Left cardiac atrium (tissue), 4 donors: ENCODE measurements at regions not wholly inside any gene's neighbourhood (a gene's known extent, or its start where the extent isn't known, plus 50 kb on each side); places are given as distances from the start of the nearest gene placed in this dataset.
A peak's percentile ranks its signal among the peaks of the same experiment; 100 is the strongest.

ENCODE experiments used
- ATAC-seq, 2 donors: fragments of 200-7000 bp; cut with Tn5 transposase; one replicate each; pipeline ENCODE4 v1.9.1; 2020; ENCODE audit warnings: mild to moderate bottlenecking in 2 of 2, moderate library complexity in 2 of 2
- DNase-seq: peaks from one replicate; pipeline ENCODE4 v3.0.0-alpha.2; 2020
- intact Hi-C, 2 donors: fragments of 100-400 bp; cut with DNase I; formaldehyde crosslinking; loops; one replicate each; pipeline versions ENCODE4 v1.14.1 to v1.15.1; 2022 to 2023
- donor health status: DM: no; HTN: yes; CAD: no.
- donor health status: DM: no; HTN: yes; CAD: no; lungs with severe emphysema.
- donor health status: DM: yes; HTN: yes; CAD: no.
- donor health status: Dilated cardiomyopathy.

- DNase-seq (no peak), ATAC-seq (no peak)
- intact Hi-C loops = no loop called here
Measured at GRCh38 chr1:219488275-219488674, 124.6 kb downstream of the ZC3H11B start.

- intact Hi-C loops = no loop called here
Measured at GRCh38 chr1:219483530-219483929, 129.4 kb downstream of the ZC3H11B start.

GRCh38 chr1:219480011-219480410 is 132.9 kb downstream of the ZC3H11B start:
- ATAC-seq (no peak), DNase-seq (no peak)
- intact Hi-C loops = no loop called here

More at GRCh38 chr1:219483530-219483929, 129.4 kb downstream of the ZC3H11B start:
- ATAC-seq (no peak), DNase-seq (no peak)

DNA sequence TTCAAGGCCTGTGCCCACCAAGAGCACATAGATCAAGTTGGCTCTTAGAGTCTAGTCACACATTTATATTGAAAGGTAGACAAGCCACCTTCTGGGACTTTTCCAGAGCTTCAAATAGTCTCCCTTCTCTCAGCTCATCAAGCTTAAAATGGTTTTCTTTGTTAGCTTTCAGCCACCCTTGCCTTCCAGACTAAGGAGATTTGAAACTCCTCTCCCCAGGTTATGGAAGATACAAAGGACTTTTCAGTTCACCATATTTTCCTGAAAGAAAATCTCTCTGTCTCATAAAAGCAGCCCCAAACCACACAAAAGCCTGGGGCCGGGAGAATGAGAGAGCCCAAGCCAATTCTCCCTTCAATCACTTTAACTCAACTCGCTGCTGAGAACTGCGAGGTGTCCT is 134.1 kb downstream of the ZC3H11B start:
- DNase-seq = no peak
- no peak for ATAC-seq
- intact Hi-C loops = no loop called here

DNA sequence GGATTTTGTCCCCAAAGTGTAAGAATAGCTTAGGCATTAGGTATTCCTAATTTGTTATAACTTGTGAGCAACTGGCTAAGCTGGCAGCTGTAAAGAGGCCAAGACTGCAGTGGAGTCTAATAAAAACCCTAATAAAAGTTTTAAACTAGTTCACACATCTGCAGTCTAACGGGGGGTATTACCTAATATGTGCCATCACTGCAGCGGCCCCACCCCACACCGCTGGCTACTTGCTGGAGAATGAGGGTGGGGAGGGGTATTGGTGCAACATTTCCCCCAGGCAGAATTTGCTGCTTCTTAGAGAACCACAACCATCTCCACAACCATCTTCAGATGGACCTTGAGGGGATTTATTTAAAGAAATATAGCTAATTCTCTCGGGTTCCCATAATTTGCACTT is 135.0 kb downstream of the ZC3H11B start:
- no peak for ATAC-seq
- no peak for DNase-seq
- intact Hi-C loops = no loop called here

DNA sequence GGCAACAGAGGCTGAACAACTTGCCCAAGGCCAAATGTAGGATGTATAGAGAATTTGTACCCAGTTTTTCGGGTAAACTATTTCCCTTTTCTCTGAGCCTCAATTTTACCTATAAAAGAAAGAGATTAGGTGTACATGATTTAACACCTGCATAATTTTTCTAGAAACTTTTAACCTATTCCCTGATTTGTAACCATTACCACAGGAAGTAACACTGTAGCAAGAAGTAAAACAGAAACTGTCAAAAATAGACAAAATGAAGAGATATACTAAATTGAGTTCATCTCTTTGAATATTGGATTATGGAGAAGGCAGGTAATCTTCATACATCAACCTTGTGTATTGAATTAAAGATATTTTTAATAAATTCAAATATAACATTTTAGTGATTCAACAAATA is 136.2 kb downstream of the ZC3H11B start:
- ATAC-seq (no peak), DNase-seq (no peak)
- intact Hi-C loops = no loop called here

GRCh38 chr1:219476116-219476515 is 136.8 kb downstream of the ZC3H11B start:
- DNase-seq (no peak), ATAC-seq (no peak)
- intact Hi-C loops = no loop called here

- ATAC-seq (no peak), DNase-seq (no peak)
- intact Hi-C loops = no loop called here
Measured at GRCh38 chr1:219472596-219472995, 140.3 kb downstream of the ZC3H11B start.

DNA sequence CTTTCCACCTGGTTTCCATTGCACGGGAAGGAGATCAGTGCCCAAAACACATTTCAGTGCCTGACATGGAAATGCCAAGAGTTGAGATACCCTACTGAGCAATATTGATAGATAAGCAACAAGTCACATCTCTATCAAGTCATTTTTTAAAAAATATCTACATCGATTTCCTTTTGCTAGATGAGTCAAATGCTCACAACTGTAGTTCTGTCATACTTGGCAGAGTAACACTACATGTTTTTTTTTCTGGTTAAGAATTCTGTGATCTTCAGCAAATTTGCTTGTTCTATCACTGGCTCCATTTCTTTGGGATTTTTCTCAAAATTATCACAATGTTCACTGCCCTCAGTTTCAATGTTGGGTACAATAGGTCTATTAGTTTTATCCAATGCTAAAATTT is 145.4 kb downstream of the ZC3H11B start:
- intact Hi-C loops = no loop called here
- DNase-seq (no peak), ATAC-seq (no peak)

DNA sequence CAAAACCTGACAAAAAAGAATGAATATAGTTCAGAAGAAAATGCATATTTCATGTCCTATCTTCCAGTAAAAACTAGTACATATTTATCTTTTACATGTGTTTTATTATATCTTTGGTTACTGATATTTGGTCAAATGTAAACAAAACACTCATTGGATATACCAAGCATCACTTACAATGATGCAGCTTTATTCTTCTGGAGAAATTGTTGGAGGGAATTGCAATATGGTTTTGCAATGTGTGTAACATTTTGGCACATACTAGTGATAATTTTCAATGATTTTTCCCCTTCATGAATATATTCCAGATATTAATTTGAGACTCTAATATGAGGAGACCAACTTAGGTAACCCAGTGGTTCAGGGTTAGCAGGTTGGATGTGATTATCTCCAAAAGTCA is 146.1 kb downstream of the ZC3H11B start:
- ATAC-seq (no peak), DNase-seq (no peak)
- intact Hi-C loops = no loop called here

DNA sequence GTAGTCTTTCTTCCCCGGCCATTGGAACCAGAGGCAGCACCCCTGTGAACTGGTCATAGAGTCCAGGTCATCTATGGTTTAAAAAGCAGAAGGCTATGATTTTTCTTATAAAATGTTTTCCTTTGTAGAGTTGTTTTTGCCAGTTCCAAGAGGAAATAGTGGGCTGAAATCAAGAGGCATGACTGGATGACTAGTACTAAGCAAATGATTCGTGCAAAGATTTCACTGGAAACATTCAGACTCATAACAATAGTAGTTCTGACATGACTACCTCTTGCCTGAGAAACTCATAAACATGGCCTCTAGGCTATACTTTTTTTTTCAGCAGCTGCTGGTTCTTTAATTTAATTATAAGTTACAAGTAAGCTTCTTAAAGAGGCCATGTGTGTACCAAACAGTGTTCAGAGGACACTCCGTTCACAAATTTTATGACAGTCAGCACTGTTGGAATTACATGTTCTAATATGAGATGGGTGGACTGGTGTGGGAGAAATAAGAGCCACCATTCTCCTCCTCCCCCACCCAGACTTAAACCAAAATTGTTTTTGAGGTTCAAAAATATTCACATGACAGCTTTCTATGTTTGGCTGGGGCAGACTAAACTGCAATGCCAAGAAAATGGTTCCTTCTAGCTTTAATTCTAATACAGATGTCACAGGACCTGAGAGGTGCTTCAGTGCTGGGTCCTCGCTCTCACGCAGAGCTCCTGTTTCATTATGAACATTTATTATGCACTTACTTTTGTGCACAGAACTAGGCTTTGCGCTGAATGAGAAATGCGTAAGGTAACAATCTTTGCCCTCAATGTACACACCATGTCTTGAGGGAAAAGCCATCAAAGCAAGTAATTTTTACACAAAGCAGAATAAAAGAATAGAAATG is 147.5 kb downstream of the ZC3H11B start:
- DNase-seq (no peak), ATAC-seq (no peak)
- intact Hi-C loops = no loop called here

- intact Hi-C loops = no loop called here
- ATAC-seq = peak; percentile 30 to 60
- DNase-seq = no peak
Measured at GRCh38 chr1:219463636-219464035, 149.3 kb downstream of the ZC3H11B start.

DNA sequence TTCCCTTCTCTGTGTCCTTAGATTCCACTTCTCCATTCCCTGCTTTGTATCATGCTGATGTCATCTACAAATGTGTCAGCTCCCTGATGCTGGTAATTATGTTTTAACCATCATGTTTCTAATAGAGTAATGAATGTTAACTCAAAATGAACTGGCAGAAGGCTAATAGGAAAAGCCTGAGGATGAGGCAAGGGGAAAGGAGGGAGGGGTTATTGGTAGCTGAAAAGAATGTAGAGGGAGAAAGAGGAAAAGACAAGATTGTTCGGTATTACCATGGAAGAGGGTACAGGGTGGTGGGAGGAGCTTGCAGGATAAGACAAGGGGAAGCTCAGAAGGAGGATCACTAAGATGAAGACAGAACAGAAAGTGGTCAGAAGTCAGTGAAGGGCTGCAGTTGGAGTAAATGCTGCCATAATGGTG is 150.9 kb downstream of the ZC3H11B start:
- intact Hi-C loops = no loop called here
- DNase-seq (no peak), ATAC-seq (peak in 1 of 2 donors; percentile 48)

DNA sequence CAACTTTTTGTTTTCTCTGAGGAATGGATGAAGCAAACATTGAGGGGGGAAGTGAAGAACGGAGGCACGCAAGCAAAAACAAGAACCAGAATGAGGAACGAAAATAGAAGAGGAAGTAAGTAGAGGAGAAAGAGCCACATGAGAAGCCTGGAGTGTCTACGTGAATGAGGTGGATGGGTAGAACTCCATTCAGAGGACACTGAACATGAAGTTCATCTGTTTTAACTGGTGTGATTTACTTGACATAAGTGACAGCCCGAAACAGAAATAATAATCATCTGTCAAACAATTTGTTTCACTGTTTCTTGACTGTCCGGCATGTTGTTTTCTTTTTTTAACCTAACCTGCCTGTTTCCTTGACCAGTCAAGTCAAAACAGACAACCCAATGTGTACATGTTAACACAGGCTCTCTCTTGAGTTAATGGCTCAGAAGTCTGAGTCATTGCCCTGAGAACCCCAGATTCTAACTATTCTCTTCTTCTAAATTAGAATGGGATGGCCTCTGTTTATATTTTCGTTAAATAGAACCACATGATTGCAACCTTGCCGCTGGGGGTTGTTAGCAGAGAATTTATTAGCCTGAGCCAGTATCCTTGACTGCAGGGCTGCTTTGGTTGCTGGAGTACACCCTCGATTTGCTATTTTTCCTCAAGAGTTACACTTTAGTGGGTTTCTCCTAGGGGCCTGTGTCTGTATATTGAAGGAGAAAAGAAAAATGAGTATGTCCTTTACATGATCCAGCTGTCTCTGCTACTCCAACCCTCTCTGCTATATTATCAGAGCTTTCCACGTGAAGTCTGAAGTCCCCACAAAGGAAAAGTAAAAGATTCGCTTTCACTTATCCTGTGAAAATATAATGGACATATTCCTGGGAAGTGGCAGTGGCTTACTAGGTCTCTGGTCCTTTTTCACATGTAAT is 151.7 kb downstream of the ZC3H11B start:
- ATAC-seq (peak; percentile 55 to 68), DNase-seq (no peak)
- intact Hi-C loops = no loop called here

GRCh38 chr1:219460081-219460895 is 152.6 kb downstream of the ZC3H11B start:
- intact Hi-C loops = no loop called here
- ATAC-seq (peak in 1 of 2 donors; percentile 38), DNase-seq (no peak)

DNA sequence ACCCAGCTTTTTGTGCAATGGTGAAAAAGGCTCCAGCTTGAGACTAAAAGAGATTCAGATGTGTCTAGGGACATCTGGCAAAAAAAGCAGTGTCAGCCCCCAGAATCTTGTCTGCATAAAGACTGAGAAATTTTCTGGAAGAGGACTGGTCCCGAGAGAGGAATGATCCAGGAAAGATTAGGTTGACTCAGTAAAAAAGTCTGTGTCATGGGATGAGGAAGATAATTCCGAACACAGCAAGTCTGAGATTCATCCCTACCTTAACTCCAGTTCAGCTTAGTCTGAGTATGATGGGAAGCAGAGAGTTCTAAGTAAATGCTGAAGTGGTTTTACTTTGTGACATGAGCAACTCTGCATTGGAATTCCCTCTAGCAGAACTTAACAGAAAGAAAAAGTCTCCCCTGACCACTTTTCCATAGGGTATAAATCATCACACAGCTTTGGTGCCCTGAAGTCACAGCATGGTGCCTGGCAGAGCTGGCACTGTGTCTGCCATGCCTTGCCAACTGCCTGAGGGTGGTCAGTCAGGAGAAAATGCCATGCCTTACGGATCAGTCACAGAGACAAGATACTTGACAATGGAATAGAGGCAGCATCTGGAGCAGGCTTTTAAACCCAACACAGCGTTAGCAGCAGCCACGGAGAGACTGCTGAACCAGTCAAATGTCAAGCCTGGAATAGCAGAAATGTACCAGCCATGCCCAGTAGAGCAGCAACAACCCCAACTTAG is 153.4 kb downstream of the ZC3H11B start:
- intact Hi-C loops = no loop called here
- DNase-seq (no peak), ATAC-seq (peak in 1 of 2 donors; percentile 44)

GRCh38 chr1:219446288-219446687 is 166.6 kb downstream of the ZC3H11B start:
- no peak for DNase-seq
- intact Hi-C loops = no loop called here
- no peak for ATAC-seq

DNA sequence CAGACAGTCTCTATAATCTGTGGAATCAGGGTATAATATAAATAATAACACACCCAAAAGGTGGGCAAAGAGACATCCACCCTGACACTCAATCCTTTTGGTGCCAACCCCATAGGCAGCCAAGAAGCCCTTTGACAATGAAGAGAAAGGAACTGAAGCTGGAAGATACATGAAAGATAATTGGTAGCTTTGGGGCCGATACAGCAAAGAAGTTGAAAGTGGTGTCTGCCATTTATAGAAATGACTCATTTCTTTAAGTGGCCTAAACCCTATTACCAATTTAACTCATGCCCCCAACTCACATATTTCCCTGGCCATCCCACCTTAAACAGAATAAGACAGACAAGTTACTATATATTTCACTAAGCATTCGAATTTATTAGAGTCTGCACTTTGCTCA is 167.0 kb downstream of the ZC3H11B start:
- intact Hi-C loops = no loop called here
- ATAC-seq = no peak
- no peak for DNase-seq

GRCh38 chr1:219444474-219444873 is 168.4 kb downstream of the ZC3H11B start:
- intact Hi-C loops = no loop called here
- no peak for ATAC-seq
- DNase-seq = no peak
